AG09309 (cell line): ENCODE measurements at regions not wholly inside any gene's neighbourhood (a gene's known extent, or its start where the extent isn't known, plus 50 kb on each side); places are given as distances from the start of the nearest gene placed in this dataset.

Source experiments
- DNase-seq: peaks from one replicate; pipeline ENCODE4 v3.0.0-alpha.2; 2010; ENCODE audit warnings: low read depth
- H3K4me3 ChIP-seq: 2 replicates; pipeline ENCODE4 v1.5.1; 2011; ENCODE audit warnings: mild to moderate bottlenecking, low read depth, low read length, moderate library complexity; ENCODE audit not compliant: control insufficient read depth
- TF ChIP-seq, protein P1 (sequence below): IDR thresholded peaks from 2 replicates; pipeline ENCODE4 v1.5.1; 2011; ENCODE audit warnings: mild to moderate bottlenecking, low read depth, low read length, inconsistent platforms; ENCODE audit not compliant: insufficient read depth, control insufficient read depth; ENCODE audit errors: missing control alignments

DNA sequence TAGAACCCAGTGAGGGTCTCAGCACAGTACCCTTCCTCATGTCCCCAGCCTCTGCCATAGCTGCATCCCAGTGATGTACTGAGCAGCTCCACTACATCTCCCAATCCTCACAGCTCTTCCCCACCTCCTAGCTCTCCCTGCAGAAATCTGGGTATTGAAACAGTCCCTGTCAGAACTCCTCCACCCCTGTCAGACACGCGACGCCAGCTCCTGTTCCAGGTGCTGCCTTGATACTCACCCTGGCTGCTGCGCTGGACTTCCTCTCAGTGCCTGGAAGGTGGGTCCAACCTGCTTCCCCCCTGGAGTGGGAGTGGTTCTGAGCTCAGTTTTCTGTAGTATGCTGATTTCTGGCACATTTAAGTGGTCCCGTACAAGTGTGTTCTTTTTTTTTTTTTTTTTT lies 160.9 kb upstream of the SLCO3A1 start:
- H3K4me3 ChIP-seq = no peak overlapping the region
- TF ChIP-seq, protein P1, sequence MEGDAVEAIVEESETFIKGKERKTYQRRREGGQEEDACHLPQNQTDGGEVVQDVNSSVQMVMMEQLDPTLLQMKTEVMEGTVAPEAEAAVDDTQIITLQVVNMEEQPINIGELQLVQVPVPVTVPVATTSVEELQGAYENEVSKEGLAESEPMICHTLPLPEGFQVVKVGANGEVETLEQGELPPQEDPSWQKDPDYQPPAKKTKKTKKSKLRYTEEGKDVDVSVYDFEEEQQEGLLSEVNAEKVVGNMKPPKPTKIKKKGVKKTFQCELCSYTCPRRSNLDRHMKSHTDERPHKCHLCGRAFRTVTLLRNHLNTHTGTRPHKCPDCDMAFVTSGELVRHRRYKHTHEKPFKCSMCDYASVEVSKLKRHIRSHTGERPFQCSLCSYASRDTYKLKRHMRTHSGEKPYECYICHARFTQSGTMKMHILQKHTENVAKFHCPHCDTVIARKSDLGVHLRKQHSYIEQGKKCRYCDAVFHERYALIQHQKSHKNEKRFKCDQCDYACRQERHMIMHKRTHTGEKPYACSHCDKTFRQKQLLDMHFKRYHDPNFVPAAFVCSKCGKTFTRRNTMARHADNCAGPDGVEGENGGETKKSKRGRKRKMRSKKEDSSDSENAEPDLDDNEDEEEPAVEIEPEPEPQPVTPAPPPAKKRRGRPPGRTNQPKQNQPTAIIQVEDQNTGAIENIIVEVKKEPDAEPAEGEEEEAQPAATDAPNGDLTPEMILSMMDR = no peak
- no peak for DNase-seq

DNA sequence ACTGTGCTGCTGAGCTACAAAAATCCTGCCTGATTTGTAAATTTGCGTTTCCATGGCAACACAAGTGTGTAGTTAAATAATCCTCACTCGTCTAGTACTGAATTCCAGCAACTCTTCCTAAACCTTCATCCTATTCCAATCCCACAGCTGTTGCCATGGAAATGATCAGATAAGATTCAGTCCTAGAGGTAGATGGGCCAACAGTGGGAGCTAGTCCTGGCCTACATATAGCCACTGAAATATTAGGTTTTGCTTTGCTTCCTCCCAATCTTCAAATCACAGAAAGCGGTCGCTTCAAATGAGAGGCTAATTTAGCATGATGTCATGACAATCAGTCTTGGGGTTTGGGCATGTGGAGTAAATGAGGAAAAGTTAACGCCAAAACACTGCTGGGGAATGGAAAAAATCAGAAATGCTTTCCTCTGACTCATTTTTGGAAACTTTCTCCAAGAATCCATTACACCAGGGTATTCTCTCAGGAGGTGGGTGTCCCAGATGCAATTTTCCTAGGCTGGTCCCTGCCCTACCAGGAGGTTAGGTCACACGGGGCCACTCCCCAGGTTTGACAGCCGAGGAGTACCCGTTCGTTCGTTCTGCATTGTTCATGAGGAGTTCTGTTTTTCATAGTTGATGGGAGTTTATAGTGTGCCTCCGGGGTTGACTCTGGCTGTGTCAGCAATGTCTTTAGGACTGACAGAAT lies 159.2 kb upstream of the SLCO3A1 start:
- H3K4me3 ChIP-seq = no peak overlapping the region
- DNase-seq = peak; percentile 13
- TF ChIP-seq, protein P1 = no peak

DNA sequence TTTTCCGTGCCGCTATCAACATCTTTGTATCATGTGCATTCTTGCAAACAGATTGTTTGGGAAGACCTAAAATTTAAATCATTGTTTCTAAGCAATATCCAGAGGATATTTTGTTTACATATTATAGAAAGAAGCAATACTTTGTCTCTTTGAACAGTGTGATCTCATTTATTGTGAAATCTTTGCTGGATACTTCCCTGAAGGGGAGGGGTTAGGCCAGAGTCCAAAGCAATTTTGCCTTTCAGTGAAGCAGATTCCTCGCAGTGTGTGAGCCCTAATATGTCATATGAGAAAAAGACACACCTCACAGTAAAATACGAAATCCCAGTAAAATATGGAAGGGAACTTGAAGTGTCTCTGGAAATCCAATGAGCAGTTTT lies 158.7 kb upstream of the SLCO3A1 start:
- TF ChIP-seq, protein P1 = no peak
- DNase-seq = peak; percentile 1
- no peak overlapping the region for H3K4me3 ChIP-seq

DNA sequence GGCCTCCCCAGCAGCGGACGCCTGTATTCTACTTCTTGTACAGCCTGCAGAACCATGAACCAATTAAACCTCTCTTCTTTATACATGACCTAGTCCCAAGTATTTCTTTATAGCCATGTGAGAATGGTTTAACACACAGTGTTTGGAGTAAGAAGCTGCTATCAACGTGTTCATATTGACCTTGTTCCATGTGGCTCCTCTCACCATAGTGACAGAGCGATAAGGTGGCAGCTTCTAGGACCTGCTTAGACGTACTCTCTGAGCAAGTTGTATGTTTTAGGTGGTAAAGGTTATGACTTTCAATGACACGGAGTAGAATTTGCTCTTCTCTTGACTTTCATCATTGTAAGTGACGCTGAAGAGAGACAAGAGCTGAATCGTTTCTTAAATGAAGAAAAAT lies 157.7 kb upstream of the SLCO3A1 start:
- H3K4me3 ChIP-seq = no peak overlapping the region
- TF ChIP-seq, protein P1 = no peak
- DNase-seq = no peak

DNA sequence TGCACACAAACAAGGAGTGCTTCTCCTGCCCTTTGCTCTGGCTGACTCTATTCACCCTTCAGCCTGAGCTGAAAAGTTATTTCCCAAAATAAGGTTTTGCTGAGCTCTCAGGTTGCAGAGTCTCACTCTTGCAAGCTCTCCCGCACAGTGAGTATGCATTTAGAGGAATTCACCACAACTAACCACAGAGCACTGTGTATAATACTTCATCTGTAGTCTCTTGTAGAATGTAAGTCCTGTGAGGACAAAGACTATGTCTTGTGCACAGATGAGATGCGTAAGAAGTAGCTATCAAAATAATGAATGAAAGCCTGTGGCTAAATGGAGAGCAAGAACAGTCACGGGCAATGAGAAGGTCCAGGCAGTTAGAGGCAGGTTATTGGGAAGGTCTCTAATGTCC lies 156.5 kb upstream of the SLCO3A1 start:
- no peak for DNase-seq
- no peak overlapping the region for H3K4me3 ChIP-seq
- TF ChIP-seq, protein P1 = no peak

DNA sequence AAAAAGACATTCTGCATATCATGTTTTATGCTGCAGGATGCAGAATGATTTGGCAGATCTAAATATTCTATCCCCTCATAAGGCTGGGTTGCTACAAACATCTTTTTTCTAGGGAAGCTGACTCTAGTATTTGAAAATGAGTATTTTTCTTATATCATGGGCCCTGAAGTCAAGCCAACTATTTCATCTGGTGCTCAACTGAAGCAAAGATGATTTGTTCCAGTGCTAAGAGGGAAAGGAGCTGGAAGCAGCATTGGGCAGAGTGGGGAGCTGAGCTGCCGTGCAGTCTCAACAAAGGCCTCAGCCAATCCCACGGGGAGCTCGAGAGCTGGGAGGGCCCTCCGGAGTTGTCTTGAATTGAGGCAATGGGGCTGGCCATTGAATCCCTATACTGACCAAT lies 155.3 kb upstream of the SLCO3A1 start:
- TF ChIP-seq, protein P1 = no peak
- DNase-seq = no peak
- H3K4me3 ChIP-seq = no peak overlapping the region
